Natural killer cell (primary cell): ENCODE measurements at regions not wholly inside any gene's neighbourhood (a gene's known extent, or its start where the extent isn't known, plus 50 kb on each side); places are given as distances from the start of the nearest gene placed in this dataset.

Experiments
- ATAC-seq, 3 donors: fragments of 150-1000 bp in 2 of 3; fragments of 200-7000 bp in 1 of 3; cut with Tn5 transposase; 1 replicate in 1 of 3; 2 replicates in 2 of 3; pipeline ENCODE4 v1.10.0; 2021; ENCODE audit warnings: mild to moderate bottlenecking in 2 of 3, moderate library complexity in 2 of 3
- DNase-seq, 2 donors: peaks; one replicate each; pipeline versions ENCODE4 v3.0.0 to v3.0.0-alpha.2; 2013 to 2021; ENCODE audit warnings: mixed read lengths in 1 of 2
- H3K27ac ChIP-seq: one replicate; pipeline ENCODE4 v1.5.1; 2013; ENCODE audit warnings: mild to moderate bottlenecking, low read length
- H3K27me3 ChIP-seq: one replicate; pipeline ENCODE4 v1.6.1; 2013; ENCODE audit warnings: low read length; ENCODE audit not compliant: control insufficient read depth, insufficient read depth
- H3K36me3 ChIP-seq: one replicate; pipeline ENCODE4 v1.6.1; 2013; ENCODE audit warnings: low read length; ENCODE audit not compliant: control insufficient read depth, insufficient read depth
- H3K4me1 ChIP-seq: one replicate; pipeline ENCODE4 v1.6.1; 2013; ENCODE audit warnings: low read length; ENCODE audit not compliant: control insufficient read depth, insufficient read depth
- H3K4me3 ChIP-seq: one replicate; pipeline ENCODE4 v1.5.1; 2013; ENCODE audit warnings: low read length
- H3K9me3 ChIP-seq: one replicate; pipeline ENCODE4 v1.6.1; 2013; ENCODE audit warnings: low read length; ENCODE audit not compliant: control insufficient read depth, insufficient read depth
- H3K27ac Mint-ChIP-seq, 2 donors: one replicate each; pipeline ENCODE4 v1.8.0; 2022; ENCODE audit warnings: mild to moderate bottlenecking in 2 of 2, mixed read lengths in 2 of 2, moderate library complexity in 1 of 2
- H3K27me3 Mint-ChIP-seq, 2 donors: one replicate each; pipeline ENCODE4 v1.8.0; 2022; ENCODE audit warnings: low read depth in 2 of 2, mixed read lengths in 2 of 2
- H3K36me3 Mint-ChIP-seq: one replicate; pipeline ENCODE4 v1.8.0; 2022; ENCODE audit warnings: mixed read lengths
- H3K4me1 Mint-ChIP-seq, 2 donors: one replicate each; pipeline ENCODE4 v1.8.0; 2022; ENCODE audit warnings: mixed read lengths in 2 of 2
- H3K4me3 Mint-ChIP-seq: one replicate; pipeline ENCODE4 v1.8.0; 2022; ENCODE audit warnings: mild to moderate bottlenecking, moderate library complexity, mixed read lengths
- H3K9me3 Mint-ChIP-seq, 2 donors: one replicate each; pipeline ENCODE4 v1.8.0; 2022; ENCODE audit warnings: mixed read lengths in 2 of 2
- CTCF ChIP-seq: fragments of 200-600 bp; IDR thresholded peaks from one replicate; pipeline ENCODE4 v1.8.0; 2022; ENCODE audit warnings: antibody characterized with exemption
- WGBS: methylation state at CpG from one replicate; pipeline ENCODE4 v1.1.7; 2013; ENCODE audit warnings: missing lambda C conversion rate; ENCODE audit not compliant: insufficient coverage; 5-methylcytosine and 5-hydroxymethylcytosine counted together
- intact Hi-C: fragments of 100-400 bp; cut with micrococcal nuclease; formaldehyde crosslinking; loops from one replicate; pipeline ENCODE4 v1.14.2; 2022

- Mint-ChIP-seq H3K4me3 (no peak overlapping the region), H3K27me3 (peaks cover 0 to 5% of the 10 kb centered on the region in 2 donors), H3K27ac (no peak overlapping the region), H3K36me3 (no peaks in the 10 kb centered on the region), H3K4me1 (no peaks in the 10 kb centered on the region), H3K9me3 (peaks cover 0 to 2% of the 10 kb centered on the region in 2 donors)
- no peak overlapping the region for H3K4me3 ChIP-seq
- no peaks in the 10 kb centered on the region for H3K36me3 ChIP-seq
- no peaks in the 10 kb centered on the region for H3K9me3 ChIP-seq
- no peaks in the 10 kb centered on the region for H3K4me1 ChIP-seq
- H3K27ac ChIP-seq, result no peak overlapping the region
- ATAC-seq (no peak), DNase-seq (no peak)
- H3K27me3 ChIP-seq, result no peaks in the 10 kb centered on the region
- intact Hi-C loops, result no loop called here
- 87% methylated on average over 6 of the region's 7 CpGs for WGBS
- TF ChIP-seq CTCF, result no peak
Measured at GRCh38 chr6:139577763-139578604, 203.5 kb upstream of the CITED2 start.

GRCh38 chr6:139577124-139577762 lies 202.8 kb upstream of the CITED2 start:
- ATAC-seq (no peak), DNase-seq (no peak)
- Histone ChIP-seq H3K36me3 (no peaks in the 10 kb centered on the region), H3K27me3 (no peaks in the 10 kb centered on the region), H3K4me3 (no peak overlapping the region), H3K27ac (no peak overlapping the region), H3K4me1 (no peaks in the 10 kb centered on the region), H3K9me3 (no peaks in the 10 kb centered on the region)
- no peak overlapping the region for H3K4me3 Mint-ChIP-seq
- H3K27me3 Mint-ChIP-seq, result peaks cover 0 to 5% of the 10 kb centered on the region in 2 donors
- H3K9me3 Mint-ChIP-seq, result peaks cover 0 to 2% of the 10 kb centered on the region in 2 donors
- no peak for TF ChIP-seq CTCF
- H3K27ac Mint-ChIP-seq, result no peak overlapping the region
- WGBS, result 93% methylated on average over 4 of the region's 5 CpGs
- intact Hi-C loops, result no loop called here
- H3K36me3 Mint-ChIP-seq, result no peaks in the 10 kb centered on the region
- no peaks in the 10 kb centered on the region for H3K4me1 Mint-ChIP-seq

- WGBS, result 100% methylated on average over 1 of the region's 1 CpG
- H3K27ac Mint-ChIP-seq, result no peak overlapping the region
Measured at GRCh38 chr6:139572001-139572400, 197.6 kb upstream of the CITED2 start.

More at GRCh38 chr6:139572001-139572400, 197.6 kb upstream of the CITED2 start:
- Histone ChIP-seq H3K4me1 (no peaks in the 10 kb centered on the region), H3K27me3 (no peaks in the 10 kb centered on the region), H3K9me3 (no peaks in the 10 kb centered on the region), H3K36me3 (no peaks in the 10 kb centered on the region), H3K4me3 (no peak overlapping the region), H3K27ac (no peak overlapping the region)
- intact Hi-C loops, result no loop called here
- no peak for TF ChIP-seq CTCF
- H3K4me1 Mint-ChIP-seq, result no peaks in the 10 kb centered on the region
- no peaks in the 10 kb centered on the region for H3K27me3 Mint-ChIP-seq
- ATAC-seq (no peak), DNase-seq (no peak)
- no peak overlapping the region for H3K4me3 Mint-ChIP-seq
- H3K9me3 Mint-ChIP-seq, result peaks cover 0 to 2% of the 10 kb centered on the region in 2 donors
- H3K36me3 Mint-ChIP-seq, result no peaks in the 10 kb centered on the region
